ENCODE measurements at regions not wholly inside any gene's neighbourhood (a gene's known extent, or its start where the extent isn't known, plus 50 kb on each side); places are given as distances from the start of the nearest gene placed in this dataset.

- TF ChIP-seq Cebpa-rat (IDR thresholded peaks at IDR 0.05), result no peak
- H3K9ac ChIP-seq, result no peak overlapping the region
- H3K4me1 ChIP-seq, result no peaks in the 10 kb centered on the region
- H3K27me3 ChIP-seq, result no peaks in the 10 kb centered on the region
- no peak overlapping the region for H3K27ac ChIP-seq
- no peaks in the 10 kb centered on the region for H3K36me3 ChIP-seq
- peaks cover 6% of the 10 kb centered on the region for H3K9me3 ChIP-seq
- H4K20me1 ChIP-seq, result no peaks in the 10 kb centered on the region
- no peak overlapping the region for H3K4me3 ChIP-seq
- no peak overlapping the region for H3K4me2 ChIP-seq
Observed at GRCh38 chr5:103801681-103802080, 239.1 kb upstream of the NUDT12 start.

GRCh38 chr5:103800741-103801495, 238.3 kb upstream of the NUDT12 start:
- no peak for TF ChIP-seq Cebpa-rat (IDR thresholded peaks at IDR 0.05)
- Histone ChIP-seq H3K27ac (no peak overlapping the region), H3K4me1 (no peaks in the 10 kb centered on the region), H3K36me3 (no peaks in the 10 kb centered on the region), H3K9ac (no peak overlapping the region), H3K4me3 (no peak overlapping the region), H3K9me3 (peaks cover 7% of the 10 kb centered on the region), H4K20me1 (no peaks in the 10 kb centered on the region), H3K27me3 (no peaks in the 10 kb centered on the region), H3K4me2 (no peak overlapping the region)

DNA sequence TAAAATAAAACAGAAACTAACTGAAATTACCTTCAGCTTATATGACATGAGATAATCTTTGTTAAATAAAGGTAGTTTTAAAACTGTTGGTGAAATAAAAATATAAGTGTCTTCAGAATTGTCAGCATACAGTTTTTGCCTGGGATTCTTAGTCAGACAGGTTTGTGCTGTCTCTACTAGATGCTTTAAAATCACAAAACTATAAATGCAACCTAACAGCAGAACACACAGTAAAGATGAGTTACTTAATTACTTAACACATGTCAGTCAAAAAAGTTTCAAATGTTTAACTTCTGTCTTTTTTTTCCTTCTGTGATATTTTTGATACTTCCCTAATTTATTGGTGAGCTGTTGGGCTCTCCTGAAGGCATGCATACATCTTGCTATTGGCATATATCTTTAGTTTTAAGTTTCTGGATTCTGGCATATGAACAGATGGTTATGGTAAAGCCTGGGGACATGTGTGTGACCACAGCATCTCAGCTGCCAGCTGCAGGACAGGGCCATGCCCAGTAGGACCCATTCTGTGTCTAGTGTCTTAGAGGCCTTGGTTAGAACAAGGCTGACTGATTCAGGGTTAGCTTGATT, 231.1 kb upstream of the NUDT12 start:
- Histone ChIP-seq H3K27me3 (no peaks in the 10 kb centered on the region), H3K4me2 (no peak overlapping the region), H3K9ac (no peak overlapping the region), H3K36me3 (no peaks in the 10 kb centered on the region), H3K4me1 (no peaks in the 10 kb centered on the region), H4K20me1 (no peaks in the 10 kb centered on the region), H3K4me3 (no peak overlapping the region), H3K27ac (no peak overlapping the region), H3K9me3 (peaks cover 61% of the 10 kb centered on the region)
- no peak for TF ChIP-seq Cebpa-rat (IDR thresholded peaks at IDR 0.05)

DNA sequence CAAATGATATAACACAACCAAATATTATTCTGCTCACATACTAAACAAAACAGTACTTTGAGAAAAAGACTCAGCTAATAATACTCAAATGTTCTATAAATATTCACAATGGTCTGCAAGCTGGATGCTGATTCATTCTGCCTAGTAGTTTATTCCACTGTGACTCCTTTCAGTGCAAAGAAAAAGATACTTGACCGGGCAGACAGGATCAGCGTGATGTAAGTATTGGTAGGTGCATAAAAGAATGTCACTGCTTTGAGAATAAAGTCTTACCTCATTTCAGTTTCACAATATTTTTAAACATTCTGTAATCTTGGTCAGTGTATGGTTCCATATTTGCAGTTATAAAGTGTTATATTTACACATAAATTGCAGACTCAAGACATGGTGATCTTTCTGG, 223.0 kb upstream of the NUDT12 start:
- Histone ChIP-seq H3K4me3 (no peak overlapping the region), H3K27me3 (no peaks in the 10 kb centered on the region), H3K36me3 (no peaks in the 10 kb centered on the region), H3K4me2 (no peak overlapping the region), H3K4me1 (no peaks in the 10 kb centered on the region), H3K27ac (no peak overlapping the region), H3K9ac (no peak overlapping the region), H4K20me1 (no peaks in the 10 kb centered on the region), H3K9me3 (peaks cover 15% of the 10 kb centered on the region)
- no peak for TF ChIP-seq Cebpa-rat (IDR thresholded peaks at IDR 0.05)

DNA sequence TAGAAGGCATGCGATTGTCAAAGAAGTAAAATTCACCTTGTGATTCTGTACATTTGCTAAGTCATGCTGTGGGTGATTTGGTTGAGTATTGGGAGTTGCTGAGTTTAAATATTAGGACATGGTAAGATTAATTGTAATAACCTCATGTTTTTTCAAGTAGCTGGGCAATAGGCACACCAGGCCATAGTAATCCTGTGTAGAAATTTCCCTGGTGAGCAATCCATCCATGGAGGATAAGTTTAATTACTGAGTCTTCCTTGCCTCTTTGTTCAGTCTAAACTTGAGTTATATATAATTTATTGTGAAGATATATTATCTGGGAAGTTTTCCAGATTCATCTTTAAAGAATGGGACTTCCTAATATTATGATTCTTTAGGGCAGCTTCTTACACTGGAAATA, 221.1 kb upstream of the NUDT12 start:
- Histone ChIP-seq H3K27me3 (no peaks in the 10 kb centered on the region), H3K9ac (no peak overlapping the region), H3K4me1 (no peaks in the 10 kb centered on the region), H3K4me3 (no peak overlapping the region), H3K4me2 (no peak overlapping the region), H3K36me3 (no peaks in the 10 kb centered on the region), H4K20me1 (no peaks in the 10 kb centered on the region), H3K27ac (no peak overlapping the region), H3K9me3 (peaks cover 5% of the 10 kb centered on the region; the same call in 1 of the 2 replicates)
- TF ChIP-seq Cebpa-rat (IDR thresholded peaks at IDR 0.05), result no peak

GRCh38 chr5:103780794-103781193, 218.2 kb upstream of the NUDT12 start:
- Histone ChIP-seq H4K20me1 (no peaks in the 10 kb centered on the region), H3K9me3 (peaks cover 17% of the 10 kb centered on the region; the same call in 1 of the 2 replicates), H3K4me2 (no peak overlapping the region), H3K27ac (no peak overlapping the region), H3K9ac (no peak overlapping the region), H3K27me3 (no peaks in the 10 kb centered on the region), H3K4me1 (no peaks in the 10 kb centered on the region), H3K4me3 (no peak overlapping the region), H3K36me3 (no peaks in the 10 kb centered on the region)
- no peak for TF ChIP-seq Cebpa-rat (IDR thresholded peaks at IDR 0.05)

DNA sequence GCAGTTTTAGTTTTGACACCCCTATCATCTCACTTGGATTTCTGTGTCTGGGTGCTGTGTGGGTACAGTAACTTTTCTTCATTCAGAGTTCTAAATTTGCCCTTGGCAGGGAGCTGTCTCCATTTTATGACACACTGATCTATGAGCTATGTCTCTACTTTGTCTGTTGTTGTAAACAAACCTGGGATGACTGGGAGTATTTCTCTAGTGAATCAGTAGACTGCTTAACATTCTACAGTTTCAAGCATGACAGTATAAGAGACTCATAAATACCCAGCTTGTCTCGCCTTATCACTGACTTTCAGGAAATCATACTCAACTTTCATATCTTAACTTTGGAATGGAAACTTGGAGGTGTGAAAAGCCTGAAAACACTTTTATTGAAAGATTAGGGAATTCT, 212.1 kb upstream of the NUDT12 start:
- Histone ChIP-seq H3K36me3 (no peaks in the 10 kb centered on the region), H3K4me3 (no peak overlapping the region), H3K9ac (no peak overlapping the region), H4K20me1 (no peaks in the 10 kb centered on the region), H3K4me1 (no peaks in the 10 kb centered on the region), H3K27me3 (no peaks in the 10 kb centered on the region), H3K4me2 (no peak overlapping the region), H3K9me3 (peaks cover 17% of the 10 kb centered on the region; the same call in 1 of the 2 replicates), H3K27ac (no peak overlapping the region)
- no peak for TF ChIP-seq Cebpa-rat (IDR thresholded peaks at IDR 0.05)

GRCh38 chr5:103772248-103772647, 209.7 kb upstream of the NUDT12 start:
- TF ChIP-seq Cebpa-rat (IDR thresholded peaks at IDR 0.05), result no peak
- Histone ChIP-seq H3K27ac (no peak overlapping the region), H3K4me2 (no peak overlapping the region), H3K27me3 (no peaks in the 10 kb centered on the region), H3K9me3 (no peaks in the 10 kb centered on the region), H3K4me1 (no peaks in the 10 kb centered on the region), H3K36me3 (no peaks in the 10 kb centered on the region), H3K9ac (no peak overlapping the region), H3K4me3 (no peak overlapping the region), H4K20me1 (no peaks in the 10 kb centered on the region)

GRCh38 chr5:103764403-103764802, 201.8 kb upstream of the NUDT12 start:
- Histone ChIP-seq H3K4me3 (no peak overlapping the region), H3K9ac (no peak overlapping the region), H3K27me3 (no peaks in the 10 kb centered on the region), H4K20me1 (no peaks in the 10 kb centered on the region), H3K4me1 (no peaks in the 10 kb centered on the region), H3K27ac (no peak overlapping the region), H3K9me3 (no peaks in the 10 kb centered on the region), H3K4me2 (no peak overlapping the region), H3K36me3 (no peaks in the 10 kb centered on the region)
- TF ChIP-seq Cebpa-rat (IDR thresholded peaks at IDR 0.05), result no peak

GRCh38 chr5:103758996-103759395, 196.4 kb upstream of the NUDT12 start:
- Histone ChIP-seq H3K36me3 (no peaks in the 10 kb centered on the region), H4K20me1 (no peaks in the 10 kb centered on the region), H3K4me2 (no peak overlapping the region), H3K4me1 (no peaks in the 10 kb centered on the region), H3K4me3 (no peak overlapping the region), H3K9ac (no peak overlapping the region), H3K27ac (no peak overlapping the region), H3K27me3 (no peaks in the 10 kb centered on the region), H3K9me3 (no peaks in the 10 kb centered on the region)
- TF ChIP-seq Cebpa-rat (IDR thresholded peaks at IDR 0.05), result no peak
